SK-N-MC (cell line): ENCODE measurements at regions not wholly inside any gene's neighbourhood (a gene's known extent, or its start where the extent isn't known, plus 50 kb on each side); places are given as distances from the start of the nearest gene placed in this dataset.

Experiments
- EZH2 ChIP-seq: fragments of 200-600 bp; sonication (generic); IDR thresholded peaks from one replicate; pipeline ENCODE4 v1.6.1; 2017; ENCODE audit warnings: antibody characterized with exemption
- FOXP2 ChIP-seq: optimal IDR thresholded peaks from 2 replicates; pipeline ENCODE3; 2011; ENCODE audit warnings: mild to moderate bottlenecking, moderate library complexity; ENCODE audit not compliant: insufficient read depth; ENCODE audit errors: extremely low read length, control extremely low read depth
- POLR2AphosphoS5 ChIP-seq: IDR thresholded peaks from 2 replicates; pipeline ENCODE4 v1.6.1; 2012; ENCODE audit warnings: mild to moderate bottlenecking, low read depth, low read length, borderline replicate concordance

GRCh38 chr11:112627588-112628045, 333.6 kb upstream of the NCAM1 start:
- TF ChIP-seq EZH2: no peak
- no peak for TF ChIP-seq POLR2AphosphoS5
- TF ChIP-seq FOXP2: no peak
